ENCODE measurements at regions not wholly inside any gene's neighbourhood (a gene's known extent, or its start where the extent isn't known, plus 50 kb on each side); places are given as distances from the start of the nearest gene placed in this dataset.
"Not testable (repeated sequence)": the region's sequence is repeated elsewhere in the genome, so short reads cannot be mapped to it uniquely, and the experiment has no call there.

- no peak for DNase-seq
These were observed 121.6 kb upstream of the FAM204A start for GRCh38 chr10:118463740-118464139.

GRCh38 chr10:118462401-118462800 is 120.3 kb upstream of the FAM204A start:
- no peak for DNase-seq

- DNase-seq = peak; percentile 22
These were observed 117.6 kb upstream of the FAM204A start for GRCh38 chr10:118459642-118460193.

- no peak for DNase-seq
These were observed 117.0 kb upstream of the FAM204A start for GRCh38 chr10:118458957-118459641.

DNA sequence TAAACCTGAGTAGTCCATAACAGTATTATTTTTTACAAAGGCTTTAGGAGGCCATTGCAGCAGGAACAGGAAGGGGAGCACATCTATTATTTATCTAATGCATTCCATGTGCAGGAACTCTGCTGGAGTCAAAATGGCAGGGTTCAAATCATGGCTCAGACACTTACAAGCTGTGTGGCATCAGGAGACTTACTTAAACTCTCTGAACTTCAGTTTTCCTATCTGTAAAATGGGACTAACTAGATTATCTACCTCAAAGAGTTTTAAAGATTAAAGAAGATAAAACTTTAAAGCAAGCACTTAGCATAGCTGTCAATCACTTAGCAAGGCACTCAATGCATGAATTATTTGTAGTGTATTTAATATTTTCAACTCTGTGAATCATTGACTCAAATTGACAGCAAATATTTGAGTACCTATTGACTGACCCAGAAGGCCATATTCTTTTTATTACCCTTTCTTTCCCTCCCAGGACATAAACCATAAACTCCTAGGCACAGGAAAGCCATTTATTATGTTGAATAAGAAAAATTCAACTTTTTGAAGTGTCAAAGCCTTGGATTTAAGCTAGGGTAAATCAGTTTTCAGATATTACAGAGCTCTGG is 115.8 kb upstream of the FAM204A start:
- DNase-seq = no peak

DNA sequence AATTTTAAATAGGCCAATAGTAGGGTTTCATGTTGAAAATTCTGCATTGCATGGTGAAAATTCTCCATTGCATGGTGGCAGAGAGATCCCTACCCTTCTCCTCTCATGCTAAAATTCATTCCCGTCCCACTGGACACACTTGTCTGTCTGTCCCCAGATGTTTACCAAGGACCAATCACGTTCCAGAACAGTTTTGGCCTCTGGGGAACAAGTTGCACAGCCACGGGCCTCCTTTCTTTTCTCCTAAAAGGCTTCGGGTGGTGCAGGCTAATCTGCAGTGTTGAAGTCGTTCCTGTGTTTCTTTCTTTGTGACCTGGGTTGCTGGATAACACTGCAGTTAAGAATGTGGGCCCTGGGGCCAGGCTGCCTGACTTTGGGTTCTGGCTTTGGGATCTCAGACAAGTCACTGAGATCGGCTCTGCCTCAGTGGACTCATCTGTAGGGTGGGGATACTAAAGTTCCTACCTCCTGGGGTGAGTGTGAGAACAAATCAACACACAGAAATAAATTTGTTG is 113.1 kb upstream of the FAM204A start:
- no peak for DNase-seq

DNA sequence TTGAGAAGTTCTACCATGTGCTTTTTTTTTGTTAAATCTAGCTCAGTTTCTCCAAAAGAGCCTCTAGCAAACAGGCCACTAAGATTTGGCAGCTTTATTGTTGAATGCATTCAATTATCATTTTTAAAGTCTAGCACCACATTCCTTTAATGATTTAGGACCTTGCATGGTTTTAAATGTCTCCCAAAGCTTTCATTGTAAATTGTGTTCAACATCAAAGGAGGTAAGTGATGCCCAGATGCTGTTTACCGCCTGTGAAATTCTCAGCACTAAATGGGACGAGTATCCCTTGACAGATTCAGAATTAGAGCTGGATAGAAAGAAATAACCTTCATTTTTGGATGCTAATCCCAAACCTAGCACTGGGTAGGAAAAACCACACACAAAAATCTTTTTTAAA is 112.1 kb upstream of the FAM204A start:
- DNase-seq = no peak

GRCh38 chr10:118452098-118452497 is 110.0 kb upstream of the FAM204A start:
- DNase-seq = no peak

- no peak for DNase-seq
These were observed 107.4 kb upstream of the FAM204A start for GRCh38 chr10:118449521-118449920.

- no peak for DNase-seq
These were observed 106.6 kb upstream of the FAM204A start for GRCh38 chr10:118448744-118449143.

GRCh38 chr10:118447478-118448270 is 105.5 kb upstream of the FAM204A start:
- DNase-seq = no peak

DNA sequence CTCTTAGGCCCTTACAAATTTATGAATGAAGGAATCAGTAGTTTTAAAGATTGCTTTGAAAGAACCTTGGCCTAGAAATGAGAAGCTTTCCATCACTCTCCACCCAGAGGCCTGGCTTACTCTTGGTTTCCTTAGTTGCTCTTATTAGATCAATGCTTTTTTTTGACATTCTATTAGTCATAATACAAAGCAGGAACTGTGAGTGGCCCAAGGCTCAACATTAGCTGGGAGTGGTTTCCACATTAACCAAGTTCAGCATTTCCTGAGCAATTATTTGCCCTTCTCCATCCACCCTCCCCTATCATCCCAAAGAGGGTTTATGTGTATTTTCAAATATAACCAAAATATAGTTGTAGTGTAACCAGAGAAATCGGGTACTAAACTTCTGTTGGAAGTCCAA is 103.4 kb upstream of the FAM204A start:
- DNase-seq = no peak

GRCh38 chr10:118444069-118444468 is 101.9 kb upstream of the FAM204A start:
- DNase-seq = no peak

DNA sequence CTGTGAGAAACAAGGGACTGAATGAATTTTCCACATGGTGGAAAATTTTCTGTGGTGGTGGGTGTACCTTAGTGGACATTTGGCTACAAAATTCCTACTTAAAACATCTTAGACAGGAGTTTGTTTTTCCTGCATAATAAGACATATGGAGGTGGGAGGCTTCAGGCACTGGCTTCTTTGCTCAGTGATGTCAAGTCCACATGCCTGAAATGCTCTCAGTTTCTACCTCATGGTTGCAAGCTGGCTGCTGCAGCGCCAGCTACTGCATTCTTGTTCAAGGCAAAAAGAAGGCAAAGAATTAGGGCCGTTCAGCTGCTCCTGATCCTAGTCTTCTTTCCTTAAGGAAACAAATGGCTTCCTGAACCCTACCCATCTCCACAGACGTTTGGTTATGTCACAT is 99.9 kb upstream of the FAM204A start:
- DNase-seq = no peak

DNA sequence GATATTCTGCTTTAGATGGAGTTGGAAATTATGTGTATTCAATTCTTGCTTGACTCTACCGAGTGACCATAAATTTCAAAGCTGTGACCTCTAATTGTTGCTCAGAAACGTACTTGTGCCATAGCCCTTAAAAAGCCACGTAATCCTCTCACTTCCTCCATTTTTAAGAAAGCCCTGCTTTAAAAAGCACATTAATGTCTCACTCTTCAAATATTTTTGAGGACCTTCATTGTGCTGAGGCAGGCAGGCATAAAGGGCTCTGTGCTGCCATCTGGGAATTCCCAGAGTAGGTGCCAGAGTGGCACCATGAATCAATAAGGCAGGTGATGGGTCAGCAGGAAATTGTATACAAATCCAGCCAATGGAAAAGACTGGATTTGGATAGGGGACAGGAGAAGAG is 97.7 kb upstream of the FAM204A start:
- no peak for DNase-seq

- no peak for DNase-seq
These were observed 94.6 kb upstream of the FAM204A start for GRCh38 chr10:118436742-118437141.

GRCh38 chr10:118430190-118430589 is 88.1 kb upstream of the FAM204A start:
- no peak for DNase-seq

GRCh38 chr10:118423800-118424442 is 81.8 kb upstream of the FAM204A start:
- peak; percentile 35 for DNase-seq

GRCh38 chr10:118422241-118422640 is 80.1 kb upstream of the FAM204A start:
- no peak for DNase-seq

DNA sequence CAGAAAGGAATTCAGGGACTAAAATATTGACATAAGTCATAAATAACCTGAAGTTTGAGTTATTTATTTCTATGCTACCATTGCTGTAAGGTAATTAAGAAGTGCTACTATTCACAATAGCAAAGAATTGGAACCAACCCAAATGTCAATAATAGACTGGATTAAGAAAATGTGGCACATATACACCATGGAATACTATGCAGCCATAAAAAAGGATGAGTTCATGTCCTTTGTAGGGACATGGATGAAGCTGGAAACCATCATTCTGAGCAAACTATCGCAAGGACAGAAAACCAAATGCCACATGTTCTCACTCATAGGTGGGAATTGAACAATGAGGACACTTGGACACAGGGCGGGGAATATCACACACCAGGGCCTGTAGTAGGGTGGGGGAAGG is 77.9 kb upstream of the FAM204A start:
- not testable (repeated sequence) for DNase-seq

GRCh38 chr10:118412932-118413331 is 70.8 kb upstream of the FAM204A start:
- no peak for DNase-seq

DNA sequence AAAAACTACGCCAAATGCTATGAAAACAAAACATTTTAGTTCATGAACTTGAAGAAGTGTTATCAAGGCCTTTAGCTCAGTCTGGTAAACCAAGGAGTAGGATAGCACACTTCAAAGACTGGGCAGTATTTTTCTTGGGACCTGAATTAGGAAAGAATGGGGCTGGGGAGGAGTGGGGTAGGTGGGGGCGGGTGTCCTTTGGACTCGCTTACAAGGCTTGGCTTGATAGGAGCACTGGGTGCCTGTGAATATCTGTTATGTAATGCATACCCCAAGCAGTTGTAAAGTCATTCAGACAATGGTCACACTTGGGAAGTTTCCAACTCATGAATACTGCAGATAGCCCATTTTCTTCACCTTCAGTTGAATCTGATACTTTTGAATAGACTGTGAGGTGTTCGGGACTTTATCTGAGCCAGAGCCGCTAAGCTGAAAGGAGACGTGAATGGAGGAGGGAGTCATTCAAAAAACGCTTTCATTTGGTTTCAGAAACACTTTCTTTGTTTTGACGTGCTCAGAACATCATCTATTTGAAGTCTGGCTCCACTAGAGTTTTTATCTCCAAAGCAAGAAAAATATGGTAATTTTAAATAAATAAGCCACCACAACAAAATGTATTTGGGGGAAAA is 70.1 kb upstream of the FAM204A start:
- no peak for DNase-seq

DNA sequence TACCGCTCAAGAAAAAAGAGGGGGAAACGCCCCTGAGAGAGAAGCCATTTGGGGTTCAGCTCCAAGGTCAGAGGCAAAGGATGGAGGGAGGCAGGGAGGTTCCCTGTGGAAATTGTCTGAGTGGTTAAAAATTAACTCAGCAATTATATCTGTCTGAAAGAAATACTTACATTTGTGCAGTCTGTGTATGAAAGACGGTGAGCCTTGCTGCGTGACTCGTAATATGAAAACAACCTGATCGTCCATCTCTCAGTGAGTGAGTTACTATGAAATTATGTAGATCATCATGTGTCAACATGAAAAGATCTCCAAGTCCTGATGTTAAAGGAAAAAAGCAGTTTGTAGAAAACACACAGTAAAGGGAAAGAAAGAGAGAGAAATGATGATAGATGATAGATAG is 67.2 kb upstream of the FAM204A start:
- DNase-seq = no peak

All from activated gamma-delta T cell treated with Interleukin-2 at 50 U/mL for 16 hours (primary cell).